HEK293 (cell line): ENCODE measurements at regions not wholly inside any gene's neighbourhood (a gene's known extent, or its start where the extent isn't known, plus 50 kb on each side); places are given as distances from the start of the nearest gene placed in this dataset.

ENCODE experiments used
- CTCF ChIA-PET: fragments of 350-600 bp; formaldehyde crosslinking; extraction: SDS; loops from one replicate; lab custom pipeline; 2021; ENCODE audit warnings: antibody characterized with exemption; lab: Yijun Ruan, JAX
- POLR2A ChIA-PET: fragments of 300-600 bp; formaldehyde crosslinking; extraction: SDS; loops from one replicate; lab custom pipeline; 2020; ENCODE audit warnings: antibody characterized with exemption, inconsistent platforms; lab: Yijun Ruan, JAX
- H3K27ac ChIP-seq: fragments of 200-500 bp; sonication (Bioruptor generic); 2 replicates; pipeline ENCODE4 v1.5.1; 2014; ENCODE audit warnings: low read depth, low read length, control low read depth, inconsistent platforms; ENCODE audit errors: extremely low read depth
- H3K36me3 ChIP-seq, 2 experiments: fragments of 200-500 bp in 1 of 2; sonication (Bioruptor generic) in 1 of 2; 1 replicate in 1 of 2; 2 replicates in 1 of 2; pipeline ENCODE4 v1.5.1; 2014 to 2017; ENCODE audit warnings: inconsistent platforms in 2 of 2, low read length in 2 of 2; ENCODE audit not compliant: control insufficient read depth in 2 of 2, insufficient read depth in 1 of 2
- H3K4me1 ChIP-seq: fragments of 200-500 bp; sonication (Bioruptor generic); 2 replicates; pipeline ENCODE4 v1.5.1; 2014; ENCODE audit warnings: mild to moderate bottlenecking, low read length, inconsistent platforms; ENCODE audit not compliant: control insufficient read depth, insufficient read depth
- H3K4me3 ChIP-seq: 2 replicates; pipeline ENCODE4 v1.5.1; 2011; ENCODE audit warnings: low read depth, mild to moderate bottlenecking, control low read depth, low read length, moderate library complexity
- H3K9me3 ChIP-seq: fragments of 200-500 bp; sonication (Bioruptor generic); 2 replicates; pipeline ENCODE4 v1.5.1; 2014; ENCODE audit warnings: low read depth, low read length, inconsistent platforms; ENCODE audit not compliant: control insufficient read depth, insufficient read depth
- IKZF3 ChIP-seq: fragments of 450-650 bp; IDR thresholded peaks from 2 replicates; pipeline ENCODE4 v1.5.0; 2018; ENCODE audit warnings: missing biosample characterization, mild to moderate bottlenecking, missing genetic modification characterization, moderate library complexity
- INSM2 ChIP-seq: fragments of 450-650 bp; formaldehyde crosslinking; IDR thresholded peaks from 2 replicates; pipeline ENCODE4 v1.5.1; 2016; ENCODE audit warnings: missing biosample characterization, missing genetic modification characterization
- PRDM1 ChIP-seq: fragments of 450-650 bp; formaldehyde crosslinking; IDR thresholded peaks from 2 replicates; pipeline ENCODE4; 2016; ENCODE audit warnings: missing biosample characterization, missing genetic modification characterization
- PRDM10 ChIP-seq: fragments of 450-650 bp; formaldehyde crosslinking; IDR thresholded peaks from 2 replicates; pipeline ENCODE4 v1.5.1; 2016; ENCODE audit warnings: missing biosample characterization, missing genetic modification characterization
- ZBTB6 ChIP-seq: fragments of 450-650 bp; formaldehyde crosslinking; IDR thresholded peaks from 2 replicates; pipeline ENCODE4 v1.5.1; 2017; ENCODE audit warnings: missing biosample characterization, missing genetic modification characterization
- ZIC2 ChIP-seq: fragments of 450-650 bp; formaldehyde crosslinking; IDR thresholded peaks from 2 replicates; pipeline ENCODE4 v1.5.1; 2016; ENCODE audit warnings: missing biosample characterization, missing genetic modification characterization
- ZNF18 ChIP-seq: fragments of 450-650 bp; formaldehyde crosslinking; IDR thresholded peaks from 2 replicates; pipeline ENCODE4 v1.5.1; 2016; ENCODE audit warnings: missing biosample characterization, missing genetic modification characterization
- ZNF214 ChIP-seq: fragments of 450-650 bp; formaldehyde crosslinking; IDR thresholded peaks from 2 replicates; pipeline ENCODE4 v1.5.1; 2017; ENCODE audit warnings: missing biosample characterization, mild to moderate bottlenecking, missing genetic modification characterization, borderline replicate concordance
- ZNF23 ChIP-seq: fragments of 450-650 bp; formaldehyde crosslinking; IDR thresholded peaks from 2 replicates; pipeline ENCODE4 v1.5.1; 2016; ENCODE audit warnings: missing biosample characterization, missing genetic modification characterization, borderline replicate concordance
- ZNF501 ChIP-seq: fragments of 450-650 bp; formaldehyde crosslinking; IDR thresholded peaks from 2 replicates; pipeline ENCODE4 v1.5.1; 2016; ENCODE audit warnings: missing biosample characterization, missing genetic modification characterization
- ZNF610 ChIP-seq: fragments of 450-650 bp; formaldehyde crosslinking; IDR thresholded peaks from 2 replicates; pipeline ENCODE4 v1.5.1; 2016; ENCODE audit warnings: missing biosample characterization, missing genetic modification characterization, borderline replicate concordance
- ZNF701 ChIP-seq: fragments of 450-650 bp; formaldehyde crosslinking; IDR thresholded peaks from 2 replicates; pipeline ENCODE4 v1.5.1; 2016; ENCODE audit warnings: missing biosample characterization, missing genetic modification characterization
- TF ChIP-seq, protein P1 (sequence below): fragments of 450-650 bp; formaldehyde crosslinking; conservative IDR thresholded peaks from 2 replicates; pipeline ENCODE4 v1.5.1; 2016; ENCODE audit warnings: low read depth, missing biosample characterization, missing genetic modification characterization
- TF ChIP-seq, protein P2 (sequence below): fragments of 450-650 bp; formaldehyde crosslinking; IDR thresholded peaks from 2 replicates; pipeline ENCODE4 v1.5.1; 2016; ENCODE audit warnings: missing biosample characterization, missing genetic modification characterization, borderline replicate concordance
- TF ChIP-seq, protein P3 (sequence below): fragments of 450-650 bp; formaldehyde crosslinking; IDR thresholded peaks from 2 replicates; pipeline ENCODE4 v1.5.1; 2016; ENCODE audit warnings: missing biosample characterization, missing genetic modification characterization
- TF ChIP-seq, protein P4 (sequence below): fragments of 450-650 bp; formaldehyde crosslinking; IDR thresholded peaks from 2 replicates; pipeline ENCODE4 v1.5.1; 2016; ENCODE audit warnings: missing biosample characterization, missing genetic modification characterization

GRCh38 chr5:89703817-89704216 is 705.7 kb downstream of the CETN3 start (continued):
- TF ChIP-seq, protein P1, sequence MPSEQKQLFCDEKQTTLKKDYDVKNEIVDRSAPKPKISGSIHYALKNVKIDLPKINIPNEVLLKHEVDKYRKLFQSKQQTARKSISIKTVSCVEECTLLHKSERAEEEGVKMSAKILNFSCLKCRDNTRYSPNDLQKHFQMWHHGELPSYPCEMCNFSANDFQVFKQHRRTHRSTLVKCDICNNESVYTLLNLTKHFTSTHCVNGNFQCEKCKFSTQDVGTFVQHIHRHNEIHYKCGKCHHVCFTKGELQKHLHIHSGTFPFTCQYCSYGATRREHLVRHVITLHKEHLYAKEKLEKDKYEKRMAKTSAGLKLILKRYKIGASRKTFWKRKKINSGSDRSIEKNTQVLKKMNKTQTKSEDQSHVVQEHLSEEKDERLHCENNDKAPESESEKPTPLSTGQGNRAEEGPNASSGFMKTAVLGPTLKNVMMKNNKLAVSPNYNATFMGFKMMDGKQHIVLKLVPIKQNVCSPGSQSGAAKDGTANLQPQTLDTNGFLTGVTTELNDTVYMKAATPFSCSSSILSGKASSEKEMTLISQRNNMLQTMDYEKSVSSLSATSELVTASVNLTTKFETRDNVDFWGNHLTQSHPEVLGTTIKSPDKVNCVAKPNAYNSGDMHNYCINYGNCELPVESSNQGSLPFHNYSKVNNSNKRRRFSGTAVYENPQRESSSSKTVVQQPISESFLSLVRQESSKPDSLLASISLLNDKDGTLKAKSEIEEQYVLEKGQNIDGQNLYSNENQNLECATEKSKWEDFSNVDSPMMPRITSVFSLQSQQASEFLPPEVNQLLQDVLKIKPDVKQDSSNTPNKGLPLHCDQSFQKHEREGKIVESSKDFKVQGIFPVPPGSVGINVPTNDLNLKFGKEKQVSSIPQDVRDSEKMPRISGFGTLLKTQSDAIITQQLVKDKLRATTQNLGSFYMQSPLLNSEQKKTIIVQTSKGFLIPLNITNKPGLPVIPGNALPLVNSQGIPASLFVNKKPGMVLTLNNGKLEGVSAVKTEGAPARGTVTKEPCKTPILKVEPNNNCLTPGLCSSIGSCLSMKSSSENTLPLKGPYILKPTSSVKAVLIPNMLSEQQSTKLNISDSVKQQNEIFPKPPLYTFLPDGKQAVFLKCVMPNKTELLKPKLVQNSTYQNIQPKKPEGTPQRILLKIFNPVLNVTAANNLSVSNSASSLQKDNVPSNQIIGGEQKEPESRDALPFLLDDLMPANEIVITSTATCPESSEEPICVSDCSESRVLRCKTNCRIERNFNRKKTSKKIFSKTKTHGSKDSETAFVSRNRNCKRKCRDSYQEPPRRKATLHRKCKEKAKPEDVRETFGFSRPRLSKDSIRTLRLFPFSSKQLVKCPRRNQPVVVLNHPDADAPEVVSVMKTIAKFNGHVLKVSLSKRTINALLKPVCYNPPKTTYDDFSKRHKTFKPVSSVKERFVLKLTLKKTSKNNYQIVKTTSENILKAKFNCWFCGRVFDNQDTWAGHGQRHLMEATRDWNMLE (tag by site-specific recombination), result no peak

DNA sequence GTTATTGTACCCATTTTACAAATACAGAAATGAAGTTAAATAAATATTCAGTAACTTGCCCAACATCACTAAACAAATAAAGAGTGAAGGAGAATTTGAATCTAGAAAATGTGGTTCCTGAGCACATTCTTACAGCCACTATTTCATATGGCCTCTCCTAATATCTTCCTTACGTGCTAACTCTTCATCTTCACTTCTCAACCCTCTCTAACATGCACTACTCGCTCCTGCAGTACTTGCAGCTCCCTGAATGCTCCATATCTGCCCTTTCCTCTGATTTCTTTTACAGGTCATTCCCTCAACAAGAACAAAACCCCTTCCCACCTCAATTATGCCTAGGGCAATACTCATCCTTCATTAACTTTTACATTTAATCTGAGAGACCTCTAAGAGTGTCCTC is 711.5 kb downstream of the CETN3 start:
- no peak overlapping the region for H3K4me3 ChIP-seq
- H3K9me3 ChIP-seq, result no peaks in the 10 kb centered on the region
- CTCF ChIA-PET, result no interaction called here
- H3K4me1 ChIP-seq, result no peaks in the 10 kb centered on the region
- H3K27ac ChIP-seq, result no peak overlapping the region
- POLR2A ChIA-PET, result no interaction called here
- no peaks in the 10 kb centered on the region for H3K36me3 ChIP-seq
- TF ChIP-seq PRDM10 (no peak), ZNF610 (tag by site-specific recombination) (no peak), ZNF23 (no peak), ZNF214 (tag by site-specific recombination) (no peak), ZNF501 (tag by site-specific recombination) (no peak), ZNF18 (tag by site-specific recombination) (no peak), ZIC2 (no peak), INSM2 (tag by site-specific recombination) (no peak), IKZF3 (tag by site-specific recombination) (no peak), ZBTB6 (tag by site-specific recombination) (no peak), PRDM1 (tag by site-specific recombination) (no peak), ZNF701 (no peak)
- TF ChIP-seq, protein P2, sequence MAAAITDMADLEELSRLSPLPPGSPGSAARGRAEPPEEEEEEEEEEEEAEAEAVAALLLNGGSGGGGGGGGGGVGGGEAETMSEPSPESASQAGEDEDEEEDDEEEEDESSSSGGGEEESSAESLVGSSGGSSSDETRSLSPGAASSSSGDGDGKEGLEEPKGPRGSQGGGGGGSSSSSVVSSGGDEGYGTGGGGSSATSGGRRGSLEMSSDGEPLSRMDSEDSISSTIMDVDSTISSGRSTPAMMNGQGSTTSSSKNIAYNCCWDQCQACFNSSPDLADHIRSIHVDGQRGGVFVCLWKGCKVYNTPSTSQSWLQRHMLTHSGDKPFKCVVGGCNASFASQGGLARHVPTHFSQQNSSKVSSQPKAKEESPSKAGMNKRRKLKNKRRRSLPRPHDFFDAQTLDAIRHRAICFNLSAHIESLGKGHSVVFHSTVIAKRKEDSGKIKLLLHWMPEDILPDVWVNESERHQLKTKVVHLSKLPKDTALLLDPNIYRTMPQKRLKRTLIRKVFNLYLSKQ (tag by site-specific recombination), result no peak
- TF ChIP-seq, protein P3, sequence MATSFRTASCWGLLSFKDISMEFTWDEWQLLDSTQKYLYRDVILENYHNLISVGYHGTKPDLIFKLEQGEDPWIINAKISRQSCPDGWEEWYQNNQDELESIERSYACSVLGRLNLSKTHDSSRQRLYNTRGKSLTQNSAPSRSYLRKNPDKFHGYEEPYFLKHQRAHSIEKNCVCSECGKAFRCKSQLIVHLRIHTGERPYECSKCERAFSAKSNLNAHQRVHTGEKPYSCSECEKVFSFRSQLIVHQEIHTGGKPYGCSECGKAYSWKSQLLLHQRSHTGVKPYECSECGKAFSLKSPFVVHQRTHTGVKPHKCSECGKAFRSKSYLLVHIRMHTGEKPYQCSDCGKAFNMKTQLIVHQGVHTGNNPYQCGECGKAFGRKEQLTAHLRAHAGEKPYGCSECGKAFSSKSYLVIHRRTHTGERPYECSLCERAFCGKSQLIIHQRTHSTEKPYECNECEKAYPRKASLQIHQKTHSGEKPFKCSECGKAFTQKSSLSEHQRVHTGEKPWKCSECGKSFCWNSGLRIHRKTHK, result no peak
- TF ChIP-seq, protein P4, sequence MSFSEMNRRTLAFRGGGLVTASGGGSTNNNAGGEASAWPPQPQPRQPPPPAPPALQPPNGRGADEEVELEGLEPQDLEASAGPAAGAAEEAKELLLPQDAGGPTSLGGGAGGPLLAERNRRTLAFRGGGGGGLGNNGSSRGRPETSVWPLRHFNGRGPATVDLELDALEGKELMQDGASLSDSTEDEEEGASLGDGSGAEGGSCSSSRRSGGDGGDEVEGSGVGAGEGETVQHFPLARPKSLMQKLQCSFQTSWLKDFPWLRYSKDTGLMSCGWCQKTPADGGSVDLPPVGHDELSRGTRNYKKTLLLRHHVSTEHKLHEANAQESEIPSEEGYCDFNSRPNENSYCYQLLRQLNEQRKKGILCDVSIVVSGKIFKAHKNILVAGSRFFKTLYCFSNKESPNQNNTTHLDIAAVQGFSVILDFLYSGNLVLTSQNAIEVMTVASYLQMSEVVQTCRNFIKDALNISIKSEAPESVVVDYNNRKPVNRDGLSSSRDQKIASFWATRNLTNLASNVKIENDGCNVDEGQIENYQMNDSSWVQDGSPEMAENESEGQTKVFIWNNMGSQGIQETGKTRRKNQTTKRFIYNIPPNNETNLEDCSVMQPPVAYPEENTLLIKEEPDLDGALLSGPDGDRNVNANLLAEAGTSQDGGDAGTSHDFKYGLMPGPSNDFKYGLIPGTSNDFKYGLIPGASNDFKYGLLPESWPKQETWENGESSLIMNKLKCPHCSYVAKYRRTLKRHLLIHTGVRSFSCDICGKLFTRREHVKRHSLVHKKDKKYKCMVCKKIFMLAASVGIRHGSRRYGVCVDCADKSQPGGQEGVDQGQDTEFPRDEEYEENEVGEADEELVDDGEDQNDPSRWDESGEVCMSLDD, result no peak
